CD4-positive, alpha-beta T cell (primary cell): ENCODE measurements at regions not wholly inside any gene's neighbourhood (a gene's known extent, or its start where the extent isn't known, plus 50 kb on each side); places are given as distances from the start of the nearest gene placed in this dataset.

Experiments used
- ATAC-seq: fragments of 200-7000 bp; cut with Tn5 transposase; one replicate; pipeline ENCODE4 v1.10.0; 2022; ENCODE audit warnings: mild to moderate bottlenecking; ENCODE audit not compliant: poor library complexity
- CTCF ChIA-PET: fragments of 350-600 bp; sonication (Branson Sonifier 250); formaldehyde crosslinking; loops from one replicate; lab custom pipeline; 2021; ENCODE audit warnings: antibody characterized with exemption, inconsistent platforms; lab: Charles Lee
- POLR2A ChIA-PET: fragments of 350-600 bp; sonication (Branson Sonifier 250); formaldehyde crosslinking; loops from one replicate; lab custom pipeline; 2021; ENCODE audit warnings: antibody characterized with exemption, inconsistent platforms; lab: Charles Lee
- DNase-seq, 14 experiments: peaks; one replicate each; pipeline ENCODE4 v3.0.0-alpha.2; 2013 to 2020; ENCODE audit warnings: mixed read lengths in 2 of 14
- H3K27ac ChIP-seq, 2 donors: one replicate each; pipeline versions ENCODE4 v1.5.1 to v1.7.0; 2013; ENCODE audit warnings: low read length in 2 of 2, low read depth in 1 of 2, mild to moderate bottlenecking in 1 of 2
- H3K27me3 ChIP-seq, 2 experiments: 1 replicate in 1 of 2; 2 replicates in 1 of 2; pipeline versions ENCODE4 v1.6.1 to v1.7.0; 2013; ENCODE audit warnings: low read length in 2 of 2, control low read depth in 1 of 2, mild to moderate bottlenecking in 1 of 2, moderate library complexity in 1 of 2; ENCODE audit not compliant: insufficient read depth in 2 of 2, control insufficient read depth in 1 of 2
- H3K36me3 ChIP-seq: one replicate; pipeline ENCODE4 v1.6.1; 2013; ENCODE audit warnings: low read length, control low read depth; ENCODE audit not compliant: insufficient read depth
- H3K4me1 ChIP-seq: one replicate; pipeline ENCODE4 v1.6.1; 2013; ENCODE audit warnings: low read length, control low read depth; ENCODE audit not compliant: insufficient read depth
- H3K4me3 ChIP-seq: one replicate; pipeline ENCODE4 v1.5.1; 2013; ENCODE audit warnings: mild to moderate bottlenecking, low read length, moderate library complexity
- H3K9me3 ChIP-seq, 2 experiments: 1 replicate in 1 of 2; 2 replicates in 1 of 2; pipeline versions ENCODE4 v1.6.1 to v1.7.0; 2013; ENCODE audit warnings: low read length in 2 of 2, mild to moderate bottlenecking in 2 of 2, control low read depth in 1 of 2, moderate library complexity in 1 of 2; ENCODE audit not compliant: control insufficient read depth in 1 of 2, insufficient read depth in 1 of 2
- H3K27ac Mint-ChIP-seq: one replicate; pipeline ENCODE4 v1.8.0; 2020; ENCODE audit warnings: mixed read lengths
- H3K27me3 Mint-ChIP-seq: one replicate; pipeline ENCODE4 v1.8.0; 2021; ENCODE audit warnings: mixed read lengths
- H3K36me3 Mint-ChIP-seq: one replicate; pipeline ENCODE4 v1.8.0; 2021; ENCODE audit warnings: low read depth, mixed read lengths
- H3K4me1 Mint-ChIP-seq: one replicate; pipeline ENCODE4 v1.8.0; 2021; ENCODE audit warnings: low read depth, mixed read lengths
- H3K4me3 Mint-ChIP-seq: one replicate; pipeline ENCODE4 v1.8.0; 2020; ENCODE audit warnings: mild to moderate bottlenecking, mixed read lengths
- H3K9me3 Mint-ChIP-seq: one replicate; pipeline ENCODE4 v1.8.0; 2020; ENCODE audit warnings: mixed read lengths
- CTCF ChIP-seq: fragments of 200-600 bp; IDR thresholded peaks from one replicate; pipeline ENCODE4 v1.8.0; 2022; ENCODE audit warnings: antibody characterized with exemption, mild to moderate bottlenecking
- intact Hi-C, 2 experiments: fragments of 100-400 bp; cut with DNase I in 1 of 2; cut with micrococcal nuclease in 1 of 2; formaldehyde crosslinking; loops; one replicate each; pipeline versions ENCODE4 v1.15.1 to v1.9.0; 2023 to 2025; cut with DNase I, micrococcal nuclease

- Mint-ChIP-seq H3K4me1 (no peaks in the 10 kb centered on the region), H3K4me3 (no peak overlapping the region), H3K36me3 (no peaks in the 10 kb centered on the region), H3K27ac (no peak overlapping the region), H3K9me3 (no peaks in the 10 kb centered on the region), H3K27me3 (no peaks in the 10 kb centered on the region)
- ChIA-PET CTCF (no interaction called here), POLR2A (no interaction called here)
- Histone ChIP-seq H3K36me3 (no peaks in the 10 kb centered on the region), H3K4me3 (no peak overlapping the region), H3K27me3 (no peaks in the 10 kb centered on the region), H3K9me3 (no peaks in the 10 kb centered on the region), H3K4me1 (no peaks in the 10 kb centered on the region), H3K27ac (no peak overlapping the region)
- DNase-seq (no peak), ATAC-seq (no peak)
- no peak for TF ChIP-seq CTCF
- intact Hi-C loops: no loop called here
Observed at GRCh38 chr12:91608542-91608941, 425.9 kb upstream of the DCN start.

GRCh38 chr12:91606662-91607377, 424.2 kb upstream of the DCN start:
- TF ChIP-seq CTCF: no peak
- DNase-seq (no peak), ATAC-seq (no peak)
- H3K36me3 Mint-ChIP-seq: no peaks in the 10 kb centered on the region
- ChIA-PET POLR2A (interaction anchor here (0.6 kb wide), 1 partner anchor 9 kb away, joined by 3 read pairs; no protein-coding TSS in a partner anchor), CTCF (no interaction called here)
- H3K27ac ChIP-seq: no peak overlapping the region
- no peak overlapping the region for H3K27ac Mint-ChIP-seq
- H3K27me3 Mint-ChIP-seq: no peaks in the 10 kb centered on the region
- intact Hi-C loops: no loop called here
- no peaks in the 10 kb centered on the region for H3K9me3 ChIP-seq
- no peaks in the 10 kb centered on the region for H3K36me3 ChIP-seq
- H3K9me3 Mint-ChIP-seq: no peaks in the 10 kb centered on the region
- no peak overlapping the region for H3K4me3 Mint-ChIP-seq
- H3K4me1 ChIP-seq: no peaks in the 10 kb centered on the region
- no peaks in the 10 kb centered on the region for H3K4me1 Mint-ChIP-seq
- no peak overlapping the region for H3K4me3 ChIP-seq
- no peaks in the 10 kb centered on the region for H3K27me3 ChIP-seq

GRCh38 chr12:91604897-91605296, 422.3 kb upstream of the DCN start:
- H3K27ac ChIP-seq: no peak overlapping the region
- no peak overlapping the region for H3K27ac Mint-ChIP-seq
- ChIA-PET POLR2A (no interaction called here), CTCF (no interaction called here)
- H3K36me3 Mint-ChIP-seq: no peaks in the 10 kb centered on the region
- H3K4me1 Mint-ChIP-seq: no peaks in the 10 kb centered on the region
- intact Hi-C loops: no loop called here
- no peaks in the 10 kb centered on the region for H3K4me1 ChIP-seq
- DNase-seq: no peak
- H3K9me3 ChIP-seq: no peaks in the 10 kb centered on the region
- H3K4me3 ChIP-seq: no peak overlapping the region
- no peaks in the 10 kb centered on the region for H3K27me3 ChIP-seq
- H3K9me3 Mint-ChIP-seq: peaks cover 2% of the 10 kb centered on the region
- no peak for ATAC-seq
- no peaks in the 10 kb centered on the region for H3K27me3 Mint-ChIP-seq
- H3K36me3 ChIP-seq: no peaks in the 10 kb centered on the region
- no peak overlapping the region for H3K4me3 Mint-ChIP-seq
- TF ChIP-seq CTCF: no peak
